GM12873 (cell line): ENCODE measurements at regions not wholly inside any gene's neighbourhood (a gene's known extent, or its start where the extent isn't known, plus 50 kb on each side); places are given as distances from the start of the nearest gene placed in this dataset.

Experiments used
- TF ChIP-seq, protein P1 (sequence below): IDR thresholded peaks from 2 replicates; pipeline ENCODE4 v1.5.1; 2012; ENCODE audit warnings: low read depth, mild to moderate bottlenecking, moderate library complexity, low read length, control low read depth; ENCODE audit not compliant: insufficient read depth; ENCODE audit errors: missing control alignments

DNA sequence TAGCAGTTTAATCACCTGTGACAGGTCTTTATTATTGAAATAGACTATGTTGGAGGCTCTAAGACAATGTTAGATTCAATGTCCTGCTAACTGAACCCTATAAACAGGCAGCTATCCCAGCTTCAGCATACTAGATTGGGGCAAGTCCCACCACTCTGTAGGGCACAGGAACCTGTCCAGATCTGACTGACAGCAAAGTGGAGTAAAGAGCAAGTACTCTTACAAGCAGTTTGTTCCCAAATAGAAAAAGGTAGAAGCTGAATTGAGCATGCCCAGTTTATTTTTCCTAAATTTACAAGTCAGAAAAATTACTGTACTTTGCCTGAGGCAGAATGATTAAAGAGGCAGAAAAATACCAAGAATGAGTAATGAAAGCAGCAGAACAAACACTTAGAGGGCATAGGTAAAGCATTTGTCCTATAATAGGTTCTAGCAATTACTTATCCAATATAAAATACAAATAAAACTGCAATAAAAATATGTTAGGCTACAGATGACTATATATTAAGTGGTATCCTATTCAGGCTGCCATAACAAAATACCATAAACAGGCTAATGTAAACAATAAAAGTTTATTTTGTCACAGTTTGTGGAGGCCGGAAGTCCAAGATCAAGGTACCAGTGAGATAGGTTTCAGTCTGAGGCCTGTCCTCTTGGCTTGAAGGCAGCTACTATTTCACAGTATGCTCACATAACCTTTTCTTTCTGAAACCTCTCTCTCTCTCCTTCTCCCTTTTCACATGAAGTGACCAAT lies 868.2 kb downstream of the C12orf50 start:
- TF ChIP-seq, protein P1, sequence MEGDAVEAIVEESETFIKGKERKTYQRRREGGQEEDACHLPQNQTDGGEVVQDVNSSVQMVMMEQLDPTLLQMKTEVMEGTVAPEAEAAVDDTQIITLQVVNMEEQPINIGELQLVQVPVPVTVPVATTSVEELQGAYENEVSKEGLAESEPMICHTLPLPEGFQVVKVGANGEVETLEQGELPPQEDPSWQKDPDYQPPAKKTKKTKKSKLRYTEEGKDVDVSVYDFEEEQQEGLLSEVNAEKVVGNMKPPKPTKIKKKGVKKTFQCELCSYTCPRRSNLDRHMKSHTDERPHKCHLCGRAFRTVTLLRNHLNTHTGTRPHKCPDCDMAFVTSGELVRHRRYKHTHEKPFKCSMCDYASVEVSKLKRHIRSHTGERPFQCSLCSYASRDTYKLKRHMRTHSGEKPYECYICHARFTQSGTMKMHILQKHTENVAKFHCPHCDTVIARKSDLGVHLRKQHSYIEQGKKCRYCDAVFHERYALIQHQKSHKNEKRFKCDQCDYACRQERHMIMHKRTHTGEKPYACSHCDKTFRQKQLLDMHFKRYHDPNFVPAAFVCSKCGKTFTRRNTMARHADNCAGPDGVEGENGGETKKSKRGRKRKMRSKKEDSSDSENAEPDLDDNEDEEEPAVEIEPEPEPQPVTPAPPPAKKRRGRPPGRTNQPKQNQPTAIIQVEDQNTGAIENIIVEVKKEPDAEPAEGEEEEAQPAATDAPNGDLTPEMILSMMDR, result no peak

DNA sequence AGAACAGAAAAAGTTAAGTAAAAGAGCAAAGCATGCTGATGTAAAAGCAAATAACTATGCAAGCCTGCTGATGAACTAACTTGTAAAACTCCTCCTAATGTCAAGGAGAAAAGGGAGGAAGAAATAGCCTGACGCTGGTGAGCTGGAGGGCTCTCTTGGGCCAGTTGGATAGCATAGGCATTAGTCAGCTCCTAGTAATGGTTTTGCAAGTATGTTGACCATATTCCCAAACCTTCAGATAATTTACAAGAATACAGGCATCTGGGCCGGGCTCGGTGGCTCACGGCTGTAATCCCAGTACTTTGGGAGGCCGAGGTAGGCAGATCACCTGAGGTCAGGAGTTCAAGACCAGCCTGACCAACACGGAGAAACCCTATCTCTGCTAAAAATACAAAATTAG lies 871.4 kb downstream of the C12orf50 start:
- TF ChIP-seq, protein P1, result no peak

DNA sequence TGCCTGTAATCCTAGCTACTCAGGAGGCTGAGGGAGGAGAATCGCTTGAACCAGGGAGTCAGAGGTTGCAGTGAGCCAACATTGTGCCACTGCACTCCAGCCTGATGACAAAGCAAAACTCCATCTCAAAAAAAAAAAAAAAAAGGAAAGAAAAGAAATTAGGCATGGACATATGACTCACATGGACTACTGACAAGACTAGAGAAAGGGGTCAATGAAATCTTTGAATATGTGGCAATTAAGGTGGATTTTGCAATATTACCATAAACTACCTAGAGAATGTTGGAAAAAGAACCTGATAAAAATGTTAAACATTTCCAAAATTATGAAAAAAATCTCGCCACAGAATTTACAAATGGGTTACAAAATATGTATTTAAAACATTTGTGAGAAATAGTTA lies 873.6 kb downstream of the C12orf50 start:
- TF ChIP-seq, protein P1, result no peak

DNA sequence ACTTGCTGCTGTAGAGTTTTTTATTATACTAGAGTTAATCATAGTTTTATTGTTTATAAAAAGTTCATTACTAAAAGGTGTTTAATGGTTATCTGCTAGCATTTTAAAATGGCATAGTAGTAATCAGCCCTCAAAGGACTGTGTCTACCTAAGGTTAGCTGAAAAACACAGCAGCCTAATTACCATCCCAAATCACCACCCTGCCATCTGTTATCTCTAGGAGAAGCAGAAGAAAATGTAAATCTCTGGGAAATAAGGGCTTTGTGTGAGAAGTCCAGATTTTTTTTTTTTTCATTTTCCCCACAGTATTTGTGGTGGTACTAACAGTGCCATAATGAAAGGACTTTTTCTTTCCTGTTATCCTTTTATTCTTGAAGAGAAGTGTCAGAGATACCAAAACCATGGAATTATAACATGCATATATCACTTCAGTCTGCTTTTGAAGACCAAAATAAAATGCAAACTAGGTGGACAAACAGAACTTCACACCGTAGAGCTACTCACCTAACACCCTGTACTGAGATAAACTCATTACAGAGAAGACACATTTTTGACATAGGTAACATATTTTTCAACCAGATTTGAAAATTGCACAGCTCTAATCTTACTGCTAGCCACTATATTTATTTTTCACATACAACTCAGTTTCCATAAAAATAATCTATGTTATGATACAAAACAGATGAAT lies 876.2 kb downstream of the C12orf50 start:
- TF ChIP-seq, protein P1, result no peak

DNA sequence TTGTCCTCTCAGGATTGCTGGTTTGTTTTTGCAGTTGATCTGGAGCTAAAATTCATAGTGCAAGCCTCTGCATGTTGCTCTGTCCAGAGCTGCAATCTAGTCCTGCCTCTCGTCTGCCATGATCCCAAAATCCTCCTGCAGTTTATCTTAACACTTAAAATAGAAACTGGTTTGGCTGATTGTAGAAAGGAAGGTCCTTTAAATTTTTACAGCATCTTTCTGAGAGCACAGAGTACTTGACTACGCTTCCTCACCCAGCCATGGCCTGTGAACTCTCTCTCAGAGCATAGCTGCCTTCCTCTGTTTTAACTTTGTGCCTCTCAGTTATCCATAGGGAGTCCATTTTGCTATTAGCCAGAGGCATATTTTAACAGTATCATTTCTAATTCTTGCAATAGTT lies 877.1 kb downstream of the C12orf50 start:
- TF ChIP-seq, protein P1, result no peak

DNA sequence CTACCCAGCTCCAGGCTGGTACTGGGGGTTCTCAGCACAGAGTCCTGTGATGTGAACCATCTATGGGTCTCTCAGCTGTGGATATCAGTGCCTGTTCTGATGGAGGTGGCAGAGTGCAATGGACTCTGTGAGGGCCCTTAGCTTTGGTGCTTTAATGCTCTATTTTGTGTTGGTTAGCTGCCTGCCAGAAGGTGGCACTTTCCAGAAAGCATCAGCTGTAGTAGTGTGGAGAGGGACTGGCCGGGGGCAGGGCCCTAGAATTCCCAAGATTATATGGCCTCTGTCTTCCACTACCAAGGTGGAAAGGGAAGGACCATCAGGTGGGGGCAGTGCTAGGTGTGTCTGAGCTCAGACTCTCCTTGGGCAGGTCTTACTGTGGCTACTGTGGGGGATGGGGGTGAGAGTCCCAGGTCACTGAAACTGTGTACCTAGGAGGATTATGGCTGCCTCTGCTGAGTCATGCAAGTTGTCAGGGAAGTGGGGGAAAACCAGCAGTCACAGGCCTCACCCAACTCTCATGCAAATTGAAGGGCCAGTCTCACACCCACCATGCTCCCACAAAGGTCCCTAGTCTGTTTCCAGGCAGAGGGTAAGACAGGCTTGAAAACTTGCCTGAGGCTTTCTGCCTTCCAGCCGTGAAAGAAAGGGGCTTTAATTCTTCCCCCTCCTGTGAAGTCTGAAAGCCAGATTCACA lies 878.1 kb downstream of the C12orf50 start:
- TF ChIP-seq, protein P1, result no peak

DNA sequence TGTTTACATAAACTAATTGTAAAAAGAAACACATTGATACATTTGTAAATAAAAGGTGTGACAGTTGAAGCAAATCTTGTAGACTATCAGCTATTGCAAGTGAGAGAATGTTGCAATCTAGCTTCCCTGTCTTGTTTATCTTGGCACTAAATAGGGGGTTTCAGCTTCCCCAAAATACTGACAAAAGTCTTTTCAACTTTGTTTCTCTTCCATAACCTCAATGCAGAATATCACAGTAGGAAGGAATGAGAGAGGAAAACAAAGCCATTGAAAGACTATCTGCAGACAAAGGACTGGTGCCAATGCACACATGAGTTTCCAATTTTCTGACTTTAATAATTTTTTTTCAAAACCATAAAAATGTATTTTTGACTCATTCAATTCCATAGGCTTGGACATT lies 886.2 kb upstream of the MGAT4C start:
- TF ChIP-seq, protein P1, result no peak
